Smooth muscle cell (in vitro differentiated cells): ENCODE measurements at regions not wholly inside any gene's neighbourhood (a gene's known extent, or its start where the extent isn't known, plus 50 kb on each side); places are given as distances from the start of the nearest gene placed in this dataset.

Experiments
- DNase-seq: peaks from one replicate; lab custom pipeline; 2025; ENCODE audit not compliant: unreplicated experiment; lab: John Stamatoyannopoulos, UW
- H2AFZ ChIP-seq: fragments of 200-600 bp; sonication (generic); 2 replicates; pipeline ENCODE4 v1.6.0; 2016; ENCODE audit warnings: antibody characterized with exemption, low read depth, mild to moderate bottlenecking
- H3F3A ChIP-seq: fragments of 200-600 bp; sonication (generic); 2 replicates; pipeline ENCODE4 v1.6.0; 2017; ENCODE audit warnings: antibody characterized with exemption, low read depth
- H3K27ac ChIP-seq: fragments of 200-600 bp; sonication (generic); 2 replicates; pipeline ENCODE4 v1.5.1; 2016; ENCODE audit warnings: low read depth, mild to moderate bottlenecking
- H3K27me3 ChIP-seq: fragments of 200-600 bp; sonication (generic); 2 replicates; pipeline ENCODE4 v1.6.1; 2016; ENCODE audit warnings: low read depth, mild to moderate bottlenecking
- H3K36me3 ChIP-seq: fragments of 200-600 bp; sonication (generic); 2 replicates; pipeline ENCODE4 v1.5.1; 2016; ENCODE audit warnings: low read depth
- H3K4me1 ChIP-seq: fragments of 200-600 bp; sonication (generic); 2 replicates; pipeline ENCODE4 v1.5.1; 2016; ENCODE audit warnings: low read depth
- H3K4me2 ChIP-seq: fragments of 200-600 bp; sonication (generic); 2 replicates; pipeline ENCODE4 v1.6.0; 2016; ENCODE audit warnings: mild to moderate bottlenecking
- H3K4me3 ChIP-seq: fragments of 200-600 bp; sonication (generic); 2 replicates; pipeline ENCODE4 v1.5.1; 2016; ENCODE audit warnings: mild to moderate bottlenecking
- H3K79me2 ChIP-seq: fragments of 200-600 bp; sonication (generic); 2 replicates; pipeline ENCODE4 v1.6.0; 2016; ENCODE audit warnings: low read depth, mild to moderate bottlenecking
- H3K9ac ChIP-seq: fragments of 200-600 bp; sonication (generic); 2 replicates; pipeline ENCODE4 v1.6.0; 2016; ENCODE audit warnings: low read depth
- H3K9me3 ChIP-seq: fragments of 200-600 bp; sonication (generic); replicated peaks from 2 replicates; pipeline ENCODE4 v1.5.1; 2016; ENCODE audit warnings: low read depth
- H4K20me1 ChIP-seq: fragments of 200-600 bp; sonication (generic); 2 replicates; pipeline ENCODE4 v1.6.0; 2016; ENCODE audit warnings: low read depth
- WGBS: methylation state at CpG from one replicate; pipeline ENCODE4 v1.1.7; 2016; ENCODE audit warnings: low lambda C conversion rate; 5-methylcytosine and 5-hydroxymethylcytosine counted together
- TF ChIP-seq, protein P1 (sequence below): fragments of 200-600 bp; sonication (generic); IDR thresholded peaks from 2 replicates; pipeline ENCODE4 v1.5.1; 2017; ENCODE audit warnings: borderline replicate concordance, mild to moderate bottlenecking, antibody characterized with exemption; ENCODE audit not compliant: insufficient read depth, poor library complexity, severe bottlenecking

DNA sequence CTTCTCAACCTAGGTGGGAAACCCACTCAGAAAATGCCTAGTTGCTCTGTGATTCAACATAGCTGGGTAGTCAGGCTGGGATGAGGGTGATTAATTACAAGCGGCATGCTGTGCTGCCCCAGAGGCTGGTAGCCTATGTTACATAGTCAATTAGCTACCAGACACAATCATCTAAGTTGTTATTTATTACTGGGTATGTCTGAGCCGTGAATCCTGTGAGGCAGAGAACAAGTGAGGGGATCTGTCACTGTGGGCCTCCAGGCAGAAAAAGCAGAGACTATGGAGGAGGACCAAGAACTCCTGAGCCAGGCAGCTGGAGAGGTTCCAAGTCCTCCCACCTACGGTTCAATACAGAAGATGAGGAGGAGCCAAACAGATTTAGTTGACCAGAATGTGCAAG lies 186.6 kb upstream of the BDNF start:
- TF ChIP-seq, protein P1, sequence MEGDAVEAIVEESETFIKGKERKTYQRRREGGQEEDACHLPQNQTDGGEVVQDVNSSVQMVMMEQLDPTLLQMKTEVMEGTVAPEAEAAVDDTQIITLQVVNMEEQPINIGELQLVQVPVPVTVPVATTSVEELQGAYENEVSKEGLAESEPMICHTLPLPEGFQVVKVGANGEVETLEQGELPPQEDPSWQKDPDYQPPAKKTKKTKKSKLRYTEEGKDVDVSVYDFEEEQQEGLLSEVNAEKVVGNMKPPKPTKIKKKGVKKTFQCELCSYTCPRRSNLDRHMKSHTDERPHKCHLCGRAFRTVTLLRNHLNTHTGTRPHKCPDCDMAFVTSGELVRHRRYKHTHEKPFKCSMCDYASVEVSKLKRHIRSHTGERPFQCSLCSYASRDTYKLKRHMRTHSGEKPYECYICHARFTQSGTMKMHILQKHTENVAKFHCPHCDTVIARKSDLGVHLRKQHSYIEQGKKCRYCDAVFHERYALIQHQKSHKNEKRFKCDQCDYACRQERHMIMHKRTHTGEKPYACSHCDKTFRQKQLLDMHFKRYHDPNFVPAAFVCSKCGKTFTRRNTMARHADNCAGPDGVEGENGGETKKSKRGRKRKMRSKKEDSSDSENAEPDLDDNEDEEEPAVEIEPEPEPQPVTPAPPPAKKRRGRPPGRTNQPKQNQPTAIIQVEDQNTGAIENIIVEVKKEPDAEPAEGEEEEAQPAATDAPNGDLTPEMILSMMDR: no peak
- WGBS: 50% methylated on average over 3 of the region's 3 CpGs
- H2AFZ ChIP-seq: no peak overlapping the region

DNA sequence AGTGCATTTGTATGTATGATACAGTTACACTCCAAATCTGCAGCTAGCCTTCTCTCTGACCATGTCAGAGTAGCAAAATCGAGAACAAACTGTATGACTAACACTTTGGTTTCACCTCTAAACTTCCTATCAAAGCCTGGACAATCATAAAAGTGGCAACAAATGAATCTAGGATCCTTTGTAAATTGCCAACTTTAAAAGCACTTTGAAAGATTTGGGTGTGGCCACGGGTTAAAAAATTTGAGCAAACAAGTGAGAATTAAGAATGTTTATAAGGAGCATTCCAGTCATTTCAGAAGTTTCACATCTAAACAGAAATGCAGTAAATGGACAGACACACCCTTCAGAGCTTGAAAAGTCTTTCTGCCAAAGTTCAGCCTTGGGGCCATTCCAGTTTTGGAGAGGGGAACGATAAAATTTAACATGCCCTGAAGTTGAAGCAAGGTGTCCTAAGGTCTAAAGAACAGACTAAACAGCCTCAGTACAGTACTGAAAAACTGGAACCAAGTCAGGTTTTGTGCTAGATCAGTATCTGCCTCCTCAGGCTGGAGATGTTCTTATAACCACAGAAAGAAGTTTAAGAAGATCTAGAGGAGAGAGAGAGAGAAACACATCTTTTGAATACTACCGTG lies 181.9 kb upstream of the BDNF start:
- DNase-seq: no peak
- Histone ChIP-seq H3K27ac (no peak overlapping the region), H3F3A (no peaks in the 10 kb centered on the region), H3K79me2 (no peaks in the 10 kb centered on the region), H3K27me3 (no peaks in the 10 kb centered on the region), H4K20me1 (no peaks in the 10 kb centered on the region), H3K4me2 (no peak overlapping the region), H3K9ac (no peak overlapping the region), H3K4me3 (no peak overlapping the region), H3K36me3 (no peaks in the 10 kb centered on the region), H3K9me3 (no peaks in the 10 kb centered on the region), H3K4me1 (no peaks in the 10 kb centered on the region), H2AFZ (no peak overlapping the region)
- TF ChIP-seq, protein P1: no peak
- WGBS: 70% methylated on average over 4 of the region's 4 CpGs

More for the DNA sequence above, 186.6 kb upstream of the BDNF start:
- H3K9me3 ChIP-seq: no peaks in the 10 kb centered on the region
- H3F3A ChIP-seq: no peaks in the 10 kb centered on the region
- H3K4me2 ChIP-seq: no peak overlapping the region
- H3K4me1 ChIP-seq: no peaks in the 10 kb centered on the region
- H3K79me2 ChIP-seq: no peaks in the 10 kb centered on the region
- H3K36me3 ChIP-seq: no peaks in the 10 kb centered on the region
- no peak for DNase-seq
- no peaks in the 10 kb centered on the region for H3K27me3 ChIP-seq
- no peaks in the 10 kb centered on the region for H4K20me1 ChIP-seq
- H3K27ac ChIP-seq: no peak overlapping the region
- no peak overlapping the region for H3K4me3 ChIP-seq
- H3K9ac ChIP-seq: no peak overlapping the region

DNA sequence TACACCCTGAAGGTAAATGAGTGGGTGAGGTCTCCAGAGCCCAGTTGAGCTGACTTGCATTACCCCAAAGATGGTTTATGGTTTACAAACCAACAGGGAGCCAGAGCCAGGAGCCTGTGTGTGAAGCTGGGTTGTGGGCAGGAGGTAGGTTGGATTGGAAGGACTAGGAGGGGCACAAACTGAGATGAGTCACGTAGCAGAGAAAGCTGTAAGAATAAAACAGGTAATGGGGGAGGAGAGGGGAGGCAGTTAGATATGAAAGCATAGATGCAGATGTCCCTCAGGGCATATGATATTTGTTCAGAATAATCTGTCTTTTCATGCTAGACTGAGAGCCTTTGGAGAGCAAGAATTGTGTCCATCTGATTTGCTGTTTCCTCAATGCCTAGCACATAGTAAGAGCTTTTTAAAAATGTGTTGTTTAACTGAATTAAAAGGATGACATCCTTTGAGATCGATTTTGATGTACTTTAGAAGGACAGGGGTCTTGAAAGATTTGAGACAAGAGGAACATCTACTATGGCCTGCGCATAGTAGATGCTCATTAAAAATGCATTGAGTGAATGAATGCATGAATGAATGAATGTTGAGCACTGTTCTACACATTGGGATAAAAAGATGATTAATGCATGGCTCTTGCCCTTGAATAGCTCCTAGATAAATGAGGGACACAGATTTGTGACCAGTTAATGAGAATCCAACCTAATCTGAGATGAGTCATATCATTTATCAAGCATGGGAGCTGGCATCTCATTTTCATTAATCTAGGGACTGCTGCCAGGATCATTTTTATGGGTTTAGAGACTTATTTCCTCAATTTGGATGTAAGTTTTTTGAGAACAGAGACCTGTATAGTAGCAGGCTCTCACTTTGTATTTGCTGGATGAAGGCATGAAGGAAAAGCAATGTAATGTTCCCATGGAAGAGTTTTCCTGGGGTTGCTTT lies 175.8 kb upstream of the BDNF start:
- no peak for DNase-seq
- Histone ChIP-seq H4K20me1 (no peaks in the 10 kb centered on the region), H2AFZ (no peak overlapping the region), H3K36me3 (no peaks in the 10 kb centered on the region), H3K4me2 (no peak overlapping the region), H3K27ac (no peak overlapping the region), H3K9me3 (no peaks in the 10 kb centered on the region), H3K27me3 (no peaks in the 10 kb centered on the region), H3K4me3 (no peak overlapping the region), H3K4me1 (no peaks in the 10 kb centered on the region), H3F3A (no peaks in the 10 kb centered on the region), H3K79me2 (no peaks in the 10 kb centered on the region), H3K9ac (no peak overlapping the region)
- TF ChIP-seq, protein P1: no peak
- WGBS: 87% methylated on average over 3 of the region's 3 CpGs
